ENCODE measurements at regions not wholly inside any gene's neighbourhood (a gene's known extent, or its start where the extent isn't known, plus 50 kb on each side); places are given as distances from the start of the nearest gene placed in this dataset.

GRCh38 chr3:162141272-162141791 lies 644.7 kb downstream of the OTOL1 start:
- H3K9me3 ChIP-seq = no peaks in the 10 kb centered on the region
- intact Hi-C loops (cut with DNase I) = no loop called here
- no peaks in the 10 kb centered on the region for H3K27me3 ChIP-seq
- no peak for TF ChIP-seq POLR2AphosphoS5 (IDR thresholded peaks at IDR 0.05; ENCODE audit: insufficient read depth in 1 of 2, low read depth in 1 of 2)
- TF ChIP-seq CTCF (IDR thresholded peaks at IDR 0.05) = no peak
- no peak for TF ChIP-seq POLR2A (IDR thresholded peaks at IDR 0.05)
- no peak for DNase-seq (ENCODE audit: extremely low spot score in 2 of 2)
- no peaks in the 10 kb centered on the region for H3K4me1 ChIP-seq
- H3K27ac ChIP-seq = no peak overlapping the region
- H3K36me3 ChIP-seq = no peaks in the 10 kb centered on the region
- no peak overlapping the region for H3K4me3 ChIP-seq

GRCh38 chr3:162142511-162142910 lies 645.9 kb downstream of the OTOL1 start:
- Histone ChIP-seq H3K27me3 (no peaks in the 10 kb centered on the region), H3K4me1 (no peaks in the 10 kb centered on the region), H3K4me3 (no peak overlapping the region), H3K27ac (no peak overlapping the region), H3K36me3 (no peaks in the 10 kb centered on the region), H3K9me3 (no peaks in the 10 kb centered on the region)
- TF ChIP-seq CTCF (IDR thresholded peaks at IDR 0.05) = no peak
- no peak for TF ChIP-seq POLR2A (IDR thresholded peaks at IDR 0.05)
- no peak for TF ChIP-seq POLR2AphosphoS5 (IDR thresholded peaks at IDR 0.05; ENCODE audit: insufficient read depth in 1 of 2, low read depth in 1 of 2)
- DNase-seq (ENCODE audit: extremely low spot score in 2 of 2) = no peak
- intact Hi-C loops (cut with DNase I) = no loop called here

GRCh38 chr3:162143180-162143579 lies 646.6 kb downstream of the OTOL1 start:
- TF ChIP-seq POLR2A (IDR thresholded peaks at IDR 0.05) (no peak), CTCF (IDR thresholded peaks at IDR 0.05) (no peak)
- Histone ChIP-seq H3K27ac (no peak overlapping the region), H3K9me3 (no peaks in the 10 kb centered on the region), H3K36me3 (no peaks in the 10 kb centered on the region), H3K4me3 (no peak overlapping the region), H3K4me1 (no peaks in the 10 kb centered on the region), H3K27me3 (no peaks in the 10 kb centered on the region)
- DNase-seq (ENCODE audit: extremely low spot score in 2 of 2) = no peak
- intact Hi-C loops (cut with DNase I) = no loop called here

- intact Hi-C loops (cut with DNase I) = no loop called here
- H3K4me3 ChIP-seq = no peak overlapping the region
- no peak for DNase-seq (ENCODE audit: extremely low spot score in 2 of 2)
- no peaks in the 10 kb centered on the region for H3K27me3 ChIP-seq
- H3K36me3 ChIP-seq = no peaks in the 10 kb centered on the region
- no peak for TF ChIP-seq POLR2AphosphoS5 (IDR thresholded peaks at IDR 0.05; ENCODE audit: insufficient read depth in 1 of 2, low read depth in 1 of 2)
- TF ChIP-seq CTCF (IDR thresholded peaks at IDR 0.05) = no peak
- TF ChIP-seq POLR2A (IDR thresholded peaks at IDR 0.05) = no peak
- no peaks in the 10 kb centered on the region for H3K9me3 ChIP-seq
- no peak overlapping the region for H3K27ac ChIP-seq
- H3K4me1 ChIP-seq = no peaks in the 10 kb centered on the region
Measured at GRCh38 chr3:162147996-162148395, 651.4 kb downstream of the OTOL1 start.

- Histone ChIP-seq H3K27me3 (no peaks in the 10 kb centered on the region), H3K4me3 (no peak overlapping the region), H3K27ac (no peak overlapping the region), H3K4me1 (no peaks in the 10 kb centered on the region), H3K36me3 (no peaks in the 10 kb centered on the region), H3K9me3 (no peaks in the 10 kb centered on the region)
- intact Hi-C loops (cut with DNase I) = no loop called here
- no peak for DNase-seq (ENCODE audit: extremely low spot score in 2 of 2)
- TF ChIP-seq POLR2AphosphoS5 (IDR thresholded peaks at IDR 0.05; ENCODE audit: insufficient read depth in 1 of 2, low read depth in 1 of 2) = no peak
- TF ChIP-seq CTCF (IDR thresholded peaks at IDR 0.05) = no peak
- no peak for TF ChIP-seq POLR2A (IDR thresholded peaks at IDR 0.05)
Measured at GRCh38 chr3:162150790-162151189, 654.2 kb downstream of the OTOL1 start.
